ENCODE measurements at regions not wholly inside any gene's neighbourhood (a gene's known extent, or its start where the extent isn't known, plus 50 kb on each side); places are given as distances from the start of the nearest gene placed in this dataset.

DNA sequence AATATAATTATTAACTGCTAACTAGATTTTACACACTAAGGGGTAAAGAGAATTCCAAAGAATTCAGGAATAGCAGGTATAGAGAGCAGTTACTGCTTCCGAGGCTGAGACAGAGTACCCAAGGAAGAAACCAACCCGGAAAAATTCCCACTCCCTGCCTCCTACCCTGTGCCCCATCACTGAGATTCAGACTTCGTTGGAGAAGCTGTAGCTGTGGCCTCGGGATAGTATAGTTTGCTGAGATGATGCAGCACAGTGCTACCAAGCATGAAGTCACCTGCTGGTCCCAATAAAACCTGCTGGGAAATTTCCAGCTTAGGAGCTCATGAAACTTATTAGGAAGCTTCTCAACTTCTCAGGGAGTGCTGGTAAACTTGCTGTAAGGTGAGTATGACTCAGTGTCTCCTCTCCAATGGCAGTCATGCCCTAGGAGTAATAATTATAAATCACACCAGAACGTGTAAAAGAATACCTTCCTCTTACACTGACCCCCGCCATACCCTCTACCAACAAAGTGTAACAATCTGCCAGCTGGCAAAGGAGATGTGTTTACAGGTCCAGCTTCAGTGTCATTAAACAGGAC, 215.2 kb upstream of the ROBO2 start:
- TF ChIP-seq POLR2A (IDR thresholded peaks at IDR 0.05; ENCODE audit: low read length) (no peak), GATA1 (IDR thresholded peaks at IDR 0.05; ENCODE audit: low read depth, low read length) (no peak)

All from erythroblast (primary cell).